A673 (cell line): ENCODE measurements at regions not wholly inside any gene's neighbourhood (a gene's known extent, or its start where the extent isn't known, plus 50 kb on each side); places are given as distances from the start of the nearest gene placed in this dataset.

ENCODE experiments used
- BruUV-seq: library from RNA; stranded (reverse); fragments of 400-500 nt; replicated peaks from 2 replicates; lab custom pipeline; 2021; lab: Mats Ljungman, UMichigan
- CTCF ChIA-PET: fragments of 300-600 bp; sonication (Branson Sonifier 250); formaldehyde crosslinking; loops from one replicate; lab custom pipeline; 2022; ENCODE audit warnings: antibody characterized with exemption; lab: Charles Lee
- POLR2A ChIA-PET: fragments of 300-600 bp; sonication (Branson Sonifier 250); formaldehyde crosslinking; loops from one replicate; lab custom pipeline; 2022; ENCODE audit warnings: antibody characterized with exemption; ENCODE audit not compliant: low non-redundant PET; lab: Charles Lee
- DNase-seq: peaks from one replicate; pipeline ENCODE4 v3.0.0-alpha.2; 2015; ENCODE audit warnings: low spot score
- H3K27ac ChIP-seq: fragments of 200-600 bp; sonication (generic); 2 replicates; pipeline ENCODE4 v1.5.1; 2016; ENCODE audit warnings: mixed run types, low read depth, mild to moderate bottlenecking, mixed read lengths, antibody characterized with exemption, low read length; ENCODE audit not compliant: poor library complexity, severe bottlenecking
- H3K27me3 ChIP-seq: fragments of 200-600 bp; sonication (generic); replicated peaks from 2 replicates; pipeline ENCODE4 v1.6.1; 2017; ENCODE audit warnings: mixed run types, low read depth, mild to moderate bottlenecking, mixed read lengths, antibody characterized with exemption, low read length; ENCODE audit not compliant: insufficient read depth, poor library complexity
- H3K36me3 ChIP-seq: fragments of 200-600 bp; sonication (generic); 2 replicates; pipeline ENCODE4 v1.6.1; 2016; ENCODE audit warnings: mixed run types, mild to moderate bottlenecking, mixed read lengths, antibody characterized with exemption, low read length; ENCODE audit not compliant: insufficient read depth, poor library complexity, severe bottlenecking
- H3K4me1 ChIP-seq: fragments of 200-600 bp; sonication (generic); 2 replicates; pipeline ENCODE4 v1.6.1; 2017; ENCODE audit warnings: mixed run types, mild to moderate bottlenecking, mixed read lengths, antibody characterized with exemption, low read length; ENCODE audit not compliant: insufficient read depth, poor library complexity, severe bottlenecking
- H3K4me3 ChIP-seq: fragments of 200-600 bp; sonication (generic); 2 replicates; pipeline ENCODE4 v1.5.1; 2016; ENCODE audit warnings: low read depth, mixed run types, mild to moderate bottlenecking, mixed read lengths, low read length; ENCODE audit not compliant: poor library complexity, severe bottlenecking
- H3K9me3 ChIP-seq: fragments of 200-600 bp; sonication (generic); 2 replicates; pipeline ENCODE4 v1.6.1; 2016; ENCODE audit warnings: mixed run types, low read depth, mild to moderate bottlenecking, mixed read lengths, antibody characterized with exemption, low read length; ENCODE audit not compliant: poor library complexity, severe bottlenecking
- EZH2 ChIP-seq: fragments of 200-600 bp; sonication (generic); IDR thresholded peaks from 2 replicates; pipeline ENCODE4 v1.6.1; 2017; ENCODE audit warnings: borderline replicate concordance, low read depth, mild to moderate bottlenecking, mixed read lengths, antibody characterized with exemption, low read length; ENCODE audit not compliant: poor library complexity, severe bottlenecking
- intact Hi-C: fragments of 100-400 bp; cut with micrococcal nuclease; formaldehyde crosslinking; loops from one replicate; pipeline ENCODE4 v1.10.0; 2022; ENCODE audit not compliant: unreplicated experiment
- TF ChIP-seq, protein P1 (sequence below): fragments of 300-800, 200-600 bp; sonication (generic); conservative IDR thresholded peaks from 2 replicates; pipeline ENCODE4 v1.5.1; 2017; ENCODE audit warnings: low read depth, mild to moderate bottlenecking, antibody characterized with exemption, low read length, moderate library complexity, mixed read lengths

- Histone ChIP-seq H3K9me3 (no peaks in the 10 kb centered on the region), H3K4me1 (no peaks in the 10 kb centered on the region), H3K27ac (no peak overlapping the region), H3K36me3 (no peaks in the 10 kb centered on the region), H3K4me3 (no peak overlapping the region), H3K27me3 (no peaks in the 10 kb centered on the region)
- TF ChIP-seq, protein P1, sequence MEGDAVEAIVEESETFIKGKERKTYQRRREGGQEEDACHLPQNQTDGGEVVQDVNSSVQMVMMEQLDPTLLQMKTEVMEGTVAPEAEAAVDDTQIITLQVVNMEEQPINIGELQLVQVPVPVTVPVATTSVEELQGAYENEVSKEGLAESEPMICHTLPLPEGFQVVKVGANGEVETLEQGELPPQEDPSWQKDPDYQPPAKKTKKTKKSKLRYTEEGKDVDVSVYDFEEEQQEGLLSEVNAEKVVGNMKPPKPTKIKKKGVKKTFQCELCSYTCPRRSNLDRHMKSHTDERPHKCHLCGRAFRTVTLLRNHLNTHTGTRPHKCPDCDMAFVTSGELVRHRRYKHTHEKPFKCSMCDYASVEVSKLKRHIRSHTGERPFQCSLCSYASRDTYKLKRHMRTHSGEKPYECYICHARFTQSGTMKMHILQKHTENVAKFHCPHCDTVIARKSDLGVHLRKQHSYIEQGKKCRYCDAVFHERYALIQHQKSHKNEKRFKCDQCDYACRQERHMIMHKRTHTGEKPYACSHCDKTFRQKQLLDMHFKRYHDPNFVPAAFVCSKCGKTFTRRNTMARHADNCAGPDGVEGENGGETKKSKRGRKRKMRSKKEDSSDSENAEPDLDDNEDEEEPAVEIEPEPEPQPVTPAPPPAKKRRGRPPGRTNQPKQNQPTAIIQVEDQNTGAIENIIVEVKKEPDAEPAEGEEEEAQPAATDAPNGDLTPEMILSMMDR = no peak
- TF ChIP-seq EZH2 = no peak
- CTCF ChIA-PET = no interaction called here
- POLR2A ChIA-PET = no interaction called here
- BruUV-seq = no TSS peak
- intact Hi-C loops = no loop called here
- DNase-seq = no peak
These were observed 70.8 kb upstream of the PCDH20 start for GRCh38 chr13:61486496-61486895.

DNA sequence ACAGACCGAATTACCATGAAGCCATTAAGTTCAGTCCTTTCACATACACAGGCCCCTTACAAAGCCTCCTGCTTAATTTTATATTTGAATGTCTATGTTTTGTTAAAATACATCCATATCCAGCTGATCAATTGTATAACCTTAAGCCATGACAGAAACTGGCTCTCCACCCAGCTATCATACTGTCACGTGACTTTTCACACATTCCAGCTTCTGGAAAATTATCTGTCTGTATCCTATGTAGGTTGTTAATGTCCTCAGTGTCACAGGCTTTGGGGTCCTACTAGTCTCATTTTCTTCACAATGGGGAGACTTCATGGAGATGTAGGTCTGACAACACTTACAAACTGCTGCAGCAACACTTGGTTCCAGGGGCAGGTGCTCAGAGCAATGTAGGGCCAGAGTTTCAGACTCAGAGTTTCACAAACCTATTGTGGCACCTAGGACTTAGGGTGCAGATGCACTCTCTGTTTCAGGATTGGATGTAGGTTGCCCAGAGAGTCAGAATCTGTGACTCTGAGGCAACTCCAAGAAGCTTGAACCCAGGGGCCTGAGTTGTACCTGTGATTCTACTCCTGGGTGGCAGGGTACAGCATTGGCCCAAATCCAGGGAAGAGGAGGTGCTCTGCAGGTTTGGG lies 69.6 kb upstream of the PCDH20 start:
- ChIA-PET POLR2A (no interaction called here), CTCF (no interaction called here)
- Histone ChIP-seq H3K36me3 (no peaks in the 10 kb centered on the region), H3K27me3 (no peaks in the 10 kb centered on the region), H3K4me3 (no peak overlapping the region), H3K4me1 (no peaks in the 10 kb centered on the region), H3K27ac (no peak overlapping the region), H3K9me3 (no peaks in the 10 kb centered on the region)
- BruUV-seq = no TSS peak
- intact Hi-C loops = no loop called here
- DNase-seq = no peak
- TF ChIP-seq, protein P1 = no peak
- no peak for TF ChIP-seq EZH2

DNA sequence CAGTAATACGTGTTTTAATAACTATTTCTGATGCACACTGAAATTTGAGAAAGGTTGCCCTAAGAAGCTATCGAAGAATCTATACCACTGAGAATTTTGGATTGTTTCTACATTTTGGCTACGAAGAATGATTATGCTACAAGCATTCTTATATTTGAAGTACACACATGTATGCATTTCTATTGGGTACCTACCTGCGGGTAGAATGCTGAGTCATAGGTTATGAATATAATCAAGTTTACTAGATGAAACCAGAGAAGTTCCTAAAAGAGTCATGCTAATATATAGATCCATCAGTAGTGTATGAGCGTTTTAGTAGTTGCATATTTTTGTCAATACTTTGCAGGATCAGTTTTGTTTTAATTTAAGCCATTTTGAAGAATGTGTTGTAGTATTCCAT lies 62.0 kb upstream of the PCDH20 start:
- intact Hi-C loops = no loop called here
- DNase-seq = no peak
- Histone ChIP-seq H3K4me3 (no peak overlapping the region), H3K27ac (no peak overlapping the region), H3K27me3 (no peaks in the 10 kb centered on the region), H3K9me3 (no peaks in the 10 kb centered on the region), H3K36me3 (no peaks in the 10 kb centered on the region), H3K4me1 (no peaks in the 10 kb centered on the region)
- no TSS peak for BruUV-seq
- TF ChIP-seq, protein P1 = no peak
- no peak for TF ChIP-seq EZH2
- POLR2A ChIA-PET = no interaction called here
- CTCF ChIA-PET = no interaction called here
